Nephron progenitor cell (in vitro differentiated cells): ENCODE measurements at regions not wholly inside any gene's neighbourhood (a gene's known extent, or its start where the extent isn't known, plus 50 kb on each side); places are given as distances from the start of the nearest gene placed in this dataset.

Experiments
- DNase-seq: peaks from one replicate; pipeline ENCODE4 v3.0.0; 2021
- H3K27ac Mint-ChIP-seq: 2 replicates; pipeline ENCODE4 v1.8.0; 2021; ENCODE audit warnings: mild to moderate bottlenecking, moderate library complexity, mixed read lengths
- H3K27me3 Mint-ChIP-seq: 2 replicates; pipeline ENCODE4 v1.8.0; 2021; ENCODE audit warnings: mild to moderate bottlenecking, low read depth, mixed read lengths; ENCODE audit not compliant: poor library complexity
- H3K36me3 Mint-ChIP-seq: 2 replicates; pipeline ENCODE4 v1.8.0; 2021; ENCODE audit warnings: low read depth, mixed read lengths
- H3K4me1 Mint-ChIP-seq: 2 replicates; pipeline ENCODE4 v1.8.0; 2021; ENCODE audit warnings: mixed read lengths
- H3K4me3 Mint-ChIP-seq: 2 replicates; pipeline ENCODE4 v1.8.0; 2021; ENCODE audit warnings: mild to moderate bottlenecking, moderate library complexity, mixed read lengths
- H3K9me3 Mint-ChIP-seq: 2 replicates; pipeline ENCODE4 v1.8.0; 2021; ENCODE audit warnings: mild to moderate bottlenecking, moderate library complexity, mixed read lengths
- TF ChIP-seq, protein P1 (sequence below): fragments of 200-600 bp; sonication (generic); IDR thresholded peaks from 2 replicates; pipeline ENCODE4 v1.5.0; 2021; ENCODE audit warnings: antibody characterized with exemption

GRCh38 chr2:180291552-180292421 lies 284.7 kb upstream of the CWC22 start:
- Mint-ChIP-seq H3K4me3 (no peak overlapping the region), H3K27me3 (no peaks in the 10 kb centered on the region), H3K9me3 (no peaks in the 10 kb centered on the region), H3K4me1 (no peaks in the 10 kb centered on the region), H3K36me3 (no peaks in the 10 kb centered on the region), H3K27ac (no peak overlapping the region)
- no peak for DNase-seq
- TF ChIP-seq, protein P1, sequence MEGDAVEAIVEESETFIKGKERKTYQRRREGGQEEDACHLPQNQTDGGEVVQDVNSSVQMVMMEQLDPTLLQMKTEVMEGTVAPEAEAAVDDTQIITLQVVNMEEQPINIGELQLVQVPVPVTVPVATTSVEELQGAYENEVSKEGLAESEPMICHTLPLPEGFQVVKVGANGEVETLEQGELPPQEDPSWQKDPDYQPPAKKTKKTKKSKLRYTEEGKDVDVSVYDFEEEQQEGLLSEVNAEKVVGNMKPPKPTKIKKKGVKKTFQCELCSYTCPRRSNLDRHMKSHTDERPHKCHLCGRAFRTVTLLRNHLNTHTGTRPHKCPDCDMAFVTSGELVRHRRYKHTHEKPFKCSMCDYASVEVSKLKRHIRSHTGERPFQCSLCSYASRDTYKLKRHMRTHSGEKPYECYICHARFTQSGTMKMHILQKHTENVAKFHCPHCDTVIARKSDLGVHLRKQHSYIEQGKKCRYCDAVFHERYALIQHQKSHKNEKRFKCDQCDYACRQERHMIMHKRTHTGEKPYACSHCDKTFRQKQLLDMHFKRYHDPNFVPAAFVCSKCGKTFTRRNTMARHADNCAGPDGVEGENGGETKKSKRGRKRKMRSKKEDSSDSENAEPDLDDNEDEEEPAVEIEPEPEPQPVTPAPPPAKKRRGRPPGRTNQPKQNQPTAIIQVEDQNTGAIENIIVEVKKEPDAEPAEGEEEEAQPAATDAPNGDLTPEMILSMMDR, result no peak

DNA sequence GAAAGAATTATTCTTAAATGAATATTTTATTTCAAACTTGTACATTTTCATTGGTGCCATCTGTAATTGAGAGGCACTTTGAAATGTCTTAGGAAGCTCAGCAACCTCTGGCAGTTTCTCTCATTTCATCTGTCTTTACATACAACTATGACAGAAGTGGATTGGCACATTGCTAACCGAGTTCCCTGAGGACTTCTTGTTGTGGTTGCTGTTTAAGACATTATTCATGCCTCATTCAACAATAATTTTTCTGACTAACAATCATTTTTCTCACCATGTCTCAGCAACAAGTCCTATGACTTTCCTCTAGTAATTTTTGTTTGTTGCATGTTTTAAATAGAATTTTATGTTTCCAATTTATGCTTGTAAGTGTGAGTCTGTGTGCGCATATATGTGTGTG lies 284.0 kb upstream of the CWC22 start:
- no peak overlapping the region for H3K27ac Mint-ChIP-seq
- no peaks in the 10 kb centered on the region for H3K27me3 Mint-ChIP-seq
- H3K4me3 Mint-ChIP-seq, result no peak overlapping the region
- H3K4me1 Mint-ChIP-seq, result no peaks in the 10 kb centered on the region
- DNase-seq, result no peak
- no peaks in the 10 kb centered on the region for H3K9me3 Mint-ChIP-seq
- H3K36me3 Mint-ChIP-seq, result no peaks in the 10 kb centered on the region
- TF ChIP-seq, protein P1, result no peak

- no peaks in the 10 kb centered on the region for H3K27me3 Mint-ChIP-seq
- TF ChIP-seq, protein P1, result no peak
- no peak for DNase-seq
- H3K4me1 Mint-ChIP-seq, result no peaks in the 10 kb centered on the region
- H3K27ac Mint-ChIP-seq, result no peak overlapping the region
- no peak overlapping the region for H3K4me3 Mint-ChIP-seq
- no peaks in the 10 kb centered on the region for H3K36me3 Mint-ChIP-seq
- H3K9me3 Mint-ChIP-seq, result no peaks in the 10 kb centered on the region
Observed at GRCh38 chr2:180289627-180290026, 282.5 kb upstream of the CWC22 start.

GRCh38 chr2:180279581-180279980 lies 272.5 kb upstream of the CWC22 start:
- no peak for DNase-seq
- no peaks in the 10 kb centered on the region for H3K4me1 Mint-ChIP-seq
- no peak overlapping the region for H3K27ac Mint-ChIP-seq
- no peaks in the 10 kb centered on the region for H3K9me3 Mint-ChIP-seq
- TF ChIP-seq, protein P1, result no peak
- H3K4me3 Mint-ChIP-seq, result no peak overlapping the region
- H3K36me3 Mint-ChIP-seq, result no peaks in the 10 kb centered on the region
- no peaks in the 10 kb centered on the region for H3K27me3 Mint-ChIP-seq

DNA sequence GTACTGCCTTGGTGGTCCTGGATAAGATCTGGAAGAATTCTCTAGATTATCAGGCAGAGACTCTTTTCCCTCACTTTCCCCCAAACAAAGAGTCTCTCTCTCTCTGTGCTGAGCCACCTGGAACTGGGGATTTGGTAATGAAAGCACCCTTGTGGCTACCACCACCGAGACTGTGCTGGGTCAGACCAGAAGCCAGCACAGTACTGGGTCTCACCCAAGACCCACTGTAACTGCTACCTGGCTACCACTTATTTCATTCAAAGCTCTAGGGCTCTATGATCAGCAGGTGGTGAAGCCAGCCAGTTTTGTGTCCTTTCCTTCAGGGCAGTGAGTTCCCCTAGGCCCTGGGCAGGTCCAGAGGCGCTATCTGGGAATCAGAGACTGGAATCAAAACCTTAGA lies 269.6 kb upstream of the CWC22 start:
- peaks cover 24% of the 10 kb centered on the region for H3K9me3 Mint-ChIP-seq
- no peaks in the 10 kb centered on the region for H3K4me1 Mint-ChIP-seq
- no peak overlapping the region for H3K27ac Mint-ChIP-seq
- no peaks in the 10 kb centered on the region for H3K36me3 Mint-ChIP-seq
- DNase-seq, result no peak
- TF ChIP-seq, protein P1, result no peak
- H3K27me3 Mint-ChIP-seq, result no peaks in the 10 kb centered on the region
- H3K4me3 Mint-ChIP-seq, result no peak overlapping the region

DNA sequence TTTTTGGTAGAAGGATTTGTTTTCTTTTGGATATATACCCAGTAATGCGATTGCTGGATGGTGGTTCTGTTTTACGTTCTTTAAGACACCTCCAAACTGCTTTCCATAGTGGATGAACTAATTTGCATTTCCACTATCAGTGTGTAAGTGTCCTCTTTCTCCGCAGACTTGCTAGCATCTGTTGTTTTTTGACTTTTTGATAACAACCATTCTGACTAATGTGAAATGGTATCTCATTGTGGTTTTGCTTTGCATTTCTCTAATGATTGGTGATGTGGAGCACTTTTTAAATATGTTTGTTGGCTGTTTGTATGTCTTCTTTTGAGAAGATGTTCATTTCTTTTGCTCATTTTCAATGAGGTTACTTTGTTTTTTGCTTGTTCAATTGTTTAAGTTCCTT lies 260.9 kb upstream of the CWC22 start:
- Mint-ChIP-seq H3K4me3 (no peak overlapping the region), H3K4me1 (no peaks in the 10 kb centered on the region), H3K27ac (no peak overlapping the region), H3K36me3 (no peaks in the 10 kb centered on the region), H3K27me3 (peaks cover under 1% of the 10 kb centered on the region), H3K9me3 (peaks cover 22% of the 10 kb centered on the region)
- no peak for DNase-seq
- TF ChIP-seq, protein P1, result no peak
